ENCODE measurements at regions not wholly inside any gene's neighbourhood (a gene's known extent, or its start where the extent isn't known, plus 50 kb on each side); places are given as distances from the start of the nearest gene placed in this dataset.

GRCh38 chr6:6516666-6517458 lies 71.7 kb upstream of the LY86 start:
- H3K36me3 ChIP-seq (ENCODE audit: control insufficient read depth in 2 of 2, extremely low read depth in 1 of 2, insufficient read depth in 2 of 2, low read length in 2 of 2) = no peaks in the 10 kb centered on the region
- ChIA-PET CTCF (no interaction called here), POLR2A (no interaction called here)
- H3K79me2 ChIP-seq (ENCODE audit: control insufficient read depth, insufficient read depth, low read length) = no peaks in the 10 kb centered on the region
- no peaks in the 10 kb centered on the region for H4K20me1 ChIP-seq (replicated peaks; ENCODE audit: control insufficient read depth, extremely low read depth, insufficient read depth, low read length)
- no peaks in the 10 kb centered on the region for H3K27me3 ChIP-seq (ENCODE audit: control insufficient read depth in 2 of 2, insufficient read depth in 2 of 2, low read length in 2 of 2)
- FAIRE-seq = no peak
- no peak overlapping the region for H3K9ac ChIP-seq (replicated peaks; ENCODE audit: extremely low read depth, insufficient read depth, low read length)
- dilution Hi-C loops (cut with MboI; ENCODE audit: extremely low pct_ligation_motif_present, low sequenced_read_pairs) (no loop called here), intact Hi-C loops (cut with micrococcal nuclease) (no loop called here)
- no peaks in the 10 kb centered on the region for H3K9me3 ChIP-seq (replicated peaks; ENCODE audit: control insufficient read depth, insufficient read depth, low read length)
- H2AFZ ChIP-seq (ENCODE audit: low read depth, low read length) = no peak overlapping the region
- BruUV-seq (replicated peaks) = no TSS peak
- no peaks in the 10 kb centered on the region for H3K4me1 ChIP-seq (ENCODE audit: control insufficient read depth, extremely low read depth, insufficient read depth, low read length)
- no peak overlapping the region for H3K4me3 ChIP-seq (replicated peaks in 1 of 3; ENCODE audit: insufficient read depth in 1 of 3, low read depth in 1 of 3, low read length in 3 of 3)
- H3K4me2 ChIP-seq (ENCODE audit: insufficient read depth, low read length) = no peak overlapping the region
- DNase-seq (ENCODE audit: low read depth, low spot score) = no peak
- TF ChIP-seq POLR2AphosphoS5 (IDR thresholded peaks at IDR 0.05; ENCODE audit: insufficient read depth, low read depth, low read length) = no peak
- TF ChIP-seq GATA2 (IDR thresholded peaks at IDR 0.05; ENCODE audit: insufficient read depth, insufficient read length, low read depth, low read length) = no peak
- TF ChIP-seq MYC (IDR thresholded peaks at IDR 0.05; ENCODE audit: low read depth, low read length) = no peak
- no peak for TF ChIP-seq POLR2A (IDR thresholded peaks at IDR 0.05; ENCODE audit: low read depth, low read length)
- no peak for TF ChIP-seq EZH2 (IDR thresholded peaks at IDR 0.05; ENCODE audit: borderline replicate concordance, low read depth, low read length, severe bottlenecking)
- TF ChIP-seq FOS (IDR thresholded peaks at IDR 0.05; ENCODE audit: borderline replicate concordance, insufficient read depth, low read length) = no peak
- TF ChIP-seq CTCF (IDR thresholded peaks at IDR 0.05; ENCODE audit: extremely low read depth in 1 of 2, insufficient read depth in 1 of 2, low read depth in 1 of 2, low read length in 2 of 2) = no peak
- TF ChIP-seq MAX (IDR thresholded peaks at IDR 0.05; ENCODE audit: insufficient read depth, insufficient read length) = no peak
- TF ChIP-seq JUN (IDR thresholded peaks at IDR 0.05; ENCODE audit: borderline replicate concordance, insufficient read depth, insufficient read length, low read depth) = no peak
- no peak overlapping the region for H3K27ac ChIP-seq (ENCODE audit: insufficient read depth, low read depth, low read length)
- H3K9me1 ChIP-seq (replicated peaks; ENCODE audit: control insufficient read depth, extremely low read depth, insufficient read depth, low read length) = no peaks in the 10 kb centered on the region

Data from endothelial cell of umbilical vein (primary cell).